ENCODE measurements at regions not wholly inside any gene's neighbourhood (a gene's known extent, or its start where the extent isn't known, plus 50 kb on each side); places are given as distances from the start of the nearest gene placed in this dataset.

- DNase-seq (ENCODE audit: low read depth), result peak; percentile 5
Measured at GRCh38 chr15:29556380-29556779, 265.9 kb downstream of the TJP1 start.

DNA sequence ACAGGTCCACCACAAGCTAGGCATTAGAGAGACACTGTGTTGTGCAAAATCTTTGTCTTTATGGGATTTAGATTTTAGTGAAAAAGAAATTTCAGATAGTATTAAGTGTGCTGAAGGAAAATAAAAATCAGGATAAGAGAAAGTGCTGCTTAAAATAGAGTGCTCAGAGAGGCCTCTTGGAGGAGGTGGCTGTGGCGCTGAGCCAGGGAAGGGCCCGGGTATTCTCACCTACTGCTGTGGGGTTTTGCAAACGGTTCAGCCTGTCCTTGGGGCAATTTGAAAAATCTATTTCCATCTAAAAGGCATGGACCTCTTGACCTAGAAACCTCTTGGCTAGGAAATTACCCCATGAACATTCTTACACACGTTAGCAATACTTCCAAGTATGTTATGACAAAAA lies 267.7 kb downstream of the TJP1 start:
- no peak for DNase-seq (ENCODE audit: low read depth)

DNA sequence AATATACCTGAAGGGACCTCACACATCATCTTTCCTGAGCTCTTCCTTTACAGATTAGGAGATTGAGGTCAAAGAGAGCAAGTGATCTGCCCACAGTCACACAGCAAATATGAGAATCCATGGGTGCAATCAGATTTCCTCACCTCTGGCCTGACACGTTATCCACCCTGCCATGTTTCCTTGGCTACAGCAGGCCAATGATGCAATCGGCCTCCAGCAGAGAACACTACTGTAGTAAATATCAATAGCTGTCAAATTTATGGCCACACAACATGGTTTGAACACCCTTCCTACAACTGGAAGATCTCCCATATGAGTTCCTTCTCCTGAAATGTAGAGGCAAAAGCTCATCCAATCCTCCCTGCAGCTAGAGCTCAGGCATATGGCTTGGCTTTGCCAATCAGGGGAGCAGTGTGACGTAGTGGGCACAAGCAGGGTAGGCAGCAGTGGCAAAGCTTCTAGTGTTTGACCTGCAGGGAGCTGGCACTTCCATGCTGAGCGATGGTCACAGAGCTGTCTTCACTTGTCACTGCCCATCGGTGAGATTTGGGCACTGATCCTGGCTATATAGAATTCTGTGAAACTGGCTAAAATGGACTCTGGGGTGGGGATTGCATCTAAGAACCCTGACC lies 271.3 kb downstream of the TJP1 start:
- DNase-seq (ENCODE audit: low read depth), result no peak

GRCh38 chr15:29548006-29548405 lies 274.3 kb downstream of the TJP1 start:
- DNase-seq (ENCODE audit: low read depth), result no peak

DNA sequence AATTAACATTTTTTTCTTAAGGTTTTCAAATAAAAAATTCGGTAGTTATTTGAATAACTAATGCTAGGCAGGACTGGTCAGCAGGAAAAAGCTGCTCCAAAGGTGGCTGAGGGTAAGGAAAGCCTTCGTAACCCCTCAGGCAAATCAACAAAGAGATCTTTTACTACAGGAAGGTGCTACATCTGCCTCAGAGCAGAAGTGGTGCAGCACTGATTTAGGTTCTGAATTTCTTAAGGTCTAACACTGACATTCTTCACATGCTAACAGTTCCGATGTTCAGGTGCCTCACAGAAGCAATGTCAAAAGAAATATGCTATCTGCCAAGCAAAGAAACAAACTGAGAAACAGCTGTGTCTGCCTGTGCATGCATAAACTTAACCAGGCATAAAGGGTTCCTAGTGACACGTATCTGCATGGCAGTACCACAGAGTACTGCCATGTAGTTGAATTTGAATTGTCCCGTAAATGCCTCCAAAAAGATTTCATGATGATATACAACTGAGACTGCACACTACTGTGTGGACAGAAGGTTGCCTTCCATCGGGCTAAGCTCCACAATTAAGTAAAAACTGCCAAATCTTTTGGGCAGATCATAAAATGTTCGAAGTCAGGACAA lies 275.0 kb upstream of the NSMCE3 start:
- DNase-seq (ENCODE audit: low read depth), result no peak

DNA sequence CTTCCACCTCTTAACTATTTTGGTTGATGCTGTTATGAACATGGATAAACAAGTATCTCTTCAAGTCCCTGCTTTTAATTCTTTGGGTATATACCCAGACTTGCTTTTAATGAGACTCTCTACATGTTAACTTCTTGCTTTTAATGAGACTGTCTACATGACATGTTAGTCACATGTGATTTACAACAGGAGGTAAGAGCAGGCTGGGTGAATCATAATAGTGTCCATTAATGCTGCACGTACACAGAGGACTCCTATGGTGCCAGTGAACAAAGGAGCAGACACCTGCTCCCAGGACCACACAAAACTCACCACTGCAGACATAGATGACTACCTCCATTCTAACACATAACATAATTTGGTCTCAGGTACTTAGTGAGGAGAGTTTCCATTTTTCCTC lies 273.4 kb upstream of the NSMCE3 start:
- DNase-seq (ENCODE audit: low read depth), result no peak

GRCh38 chr15:29541309-29541708 lies 271.7 kb upstream of the NSMCE3 start:
- DNase-seq (ENCODE audit: low read depth), result no peak

DNA sequence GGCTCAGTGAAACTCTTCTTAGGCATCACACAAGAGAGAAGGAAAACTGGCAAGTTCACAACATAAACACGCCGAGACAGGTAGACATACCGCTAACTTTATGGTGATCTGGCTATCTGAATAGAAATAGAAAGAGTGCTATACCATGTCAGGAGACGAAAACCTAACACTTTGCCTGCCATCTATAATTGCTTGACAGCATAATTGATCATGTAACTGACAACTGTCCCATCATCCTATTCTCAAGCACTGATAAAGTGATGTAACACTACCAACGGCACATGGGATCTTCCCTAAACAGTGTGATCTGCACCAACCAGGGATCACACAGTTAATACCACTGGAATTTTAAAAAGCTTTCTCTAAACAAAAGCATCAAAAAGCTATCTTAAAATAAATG lies 270.9 kb upstream of the NSMCE3 start:
- no peak for DNase-seq (ENCODE audit: low read depth)

- no peak for DNase-seq (ENCODE audit: low read depth)
Measured at GRCh38 chr15:29539736-29540135, 270.1 kb upstream of the NSMCE3 start.

- DNase-seq (ENCODE audit: low read depth), result peak; percentile 1
Measured at GRCh38 chr15:29538044-29538443, 268.4 kb upstream of the NSMCE3 start.

- DNase-seq (ENCODE audit: low read depth), result no peak
Measured at GRCh38 chr15:29535952-29536351, 266.3 kb upstream of the NSMCE3 start.

GRCh38 chr15:29534378-29534777 lies 264.8 kb upstream of the NSMCE3 start:
- DNase-seq (ENCODE audit: low read depth), result no peak

DNA sequence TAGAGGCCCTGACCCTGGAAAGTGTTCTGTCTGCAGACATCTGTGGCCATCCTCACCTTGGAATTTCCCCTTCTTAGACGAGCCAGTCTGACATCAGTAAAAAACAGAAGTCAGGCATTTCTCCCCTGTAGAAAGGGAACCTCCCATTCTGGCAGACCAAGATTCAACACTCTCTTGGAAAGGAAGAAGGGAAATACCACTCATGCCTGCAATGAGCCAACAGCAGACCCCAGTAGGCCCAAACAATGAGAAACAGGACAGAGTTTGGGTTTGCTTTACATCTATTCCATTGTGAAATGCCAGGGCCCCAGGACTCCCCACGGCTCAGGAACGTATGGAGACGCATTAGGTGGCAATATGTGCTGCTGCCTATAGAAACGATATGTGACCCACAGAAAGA lies 264.0 kb upstream of the NSMCE3 start:
- DNase-seq (ENCODE audit: low read depth), result no peak

GRCh38 chr15:29532296-29532695 lies 262.7 kb upstream of the NSMCE3 start:
- no peak for DNase-seq (ENCODE audit: low read depth)

DNA sequence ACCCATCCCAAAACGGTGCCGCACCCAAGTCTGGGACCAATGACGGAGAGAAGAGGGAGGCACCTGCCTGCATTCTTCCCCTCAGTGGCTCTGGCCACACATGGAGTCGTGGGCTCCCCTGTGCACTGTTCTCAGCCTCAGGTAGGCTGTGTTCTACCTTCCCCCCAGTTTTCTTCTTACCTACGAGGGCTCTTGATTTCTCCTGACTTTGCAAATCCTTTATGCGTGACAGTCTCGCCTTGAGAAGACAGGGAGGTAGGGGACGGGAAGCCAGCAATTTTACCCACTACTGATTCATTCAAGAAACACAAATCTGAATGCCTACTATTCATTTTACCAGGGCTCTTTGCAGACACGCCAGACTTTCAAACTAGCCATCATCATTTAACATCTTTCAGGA lies 261.3 kb upstream of the NSMCE3 start:
- DNase-seq (ENCODE audit: low read depth), result no peak

GRCh38 chr15:29529043-29529442 lies 259.4 kb upstream of the NSMCE3 start:
- DNase-seq (ENCODE audit: low read depth), result no peak

GRCh38 chr15:29528276-29528675 lies 258.7 kb upstream of the NSMCE3 start:
- DNase-seq (ENCODE audit: low read depth), result no peak

- no peak for DNase-seq (ENCODE audit: low read depth)
Measured at GRCh38 chr15:29526802-29527201, 257.2 kb upstream of the NSMCE3 start.

DNA sequence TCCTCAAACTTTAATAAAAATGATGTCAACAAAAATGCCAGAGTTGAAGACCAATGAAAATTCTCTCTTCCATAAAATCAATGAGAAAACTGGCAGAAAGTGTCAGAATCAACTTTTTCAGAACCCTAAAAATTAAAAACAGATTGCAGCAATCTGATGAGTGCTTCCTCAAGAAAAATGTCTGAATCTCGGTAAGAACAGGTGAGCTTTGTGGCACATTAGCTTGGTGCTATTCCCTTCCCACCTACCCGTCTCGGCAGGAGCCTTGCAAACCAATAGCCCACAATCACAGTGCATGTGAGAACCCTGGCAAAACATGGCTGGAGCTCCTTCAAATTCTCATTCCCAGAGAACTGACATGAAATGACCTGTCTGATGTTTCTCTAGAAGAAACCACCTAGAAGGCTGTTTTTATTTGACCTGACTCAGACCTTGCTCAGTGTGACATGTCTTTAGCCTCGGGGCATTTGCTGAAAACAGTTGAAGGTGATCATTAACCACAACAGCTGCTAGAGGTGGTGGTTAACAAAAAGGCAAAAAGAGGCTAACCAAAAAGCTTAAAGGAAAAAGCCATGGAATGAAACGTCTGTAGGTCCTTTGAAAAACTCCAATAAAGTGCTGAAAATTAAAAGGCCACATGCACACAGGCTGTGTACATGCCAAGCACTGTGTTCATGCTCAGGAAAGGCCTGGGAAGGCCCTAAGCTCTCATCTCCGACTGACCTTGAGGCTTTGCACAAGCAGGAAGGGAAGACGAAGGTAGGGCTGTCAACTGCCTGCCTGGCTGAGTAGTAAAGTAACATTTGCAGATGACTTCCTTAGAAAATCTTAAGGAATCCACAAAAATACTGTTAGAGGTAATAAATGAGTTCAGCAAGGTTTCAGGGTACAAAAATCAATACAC lies 253.0 kb upstream of the NSMCE3 start:
- DNase-seq (ENCODE audit: low read depth), result no peak

DNA sequence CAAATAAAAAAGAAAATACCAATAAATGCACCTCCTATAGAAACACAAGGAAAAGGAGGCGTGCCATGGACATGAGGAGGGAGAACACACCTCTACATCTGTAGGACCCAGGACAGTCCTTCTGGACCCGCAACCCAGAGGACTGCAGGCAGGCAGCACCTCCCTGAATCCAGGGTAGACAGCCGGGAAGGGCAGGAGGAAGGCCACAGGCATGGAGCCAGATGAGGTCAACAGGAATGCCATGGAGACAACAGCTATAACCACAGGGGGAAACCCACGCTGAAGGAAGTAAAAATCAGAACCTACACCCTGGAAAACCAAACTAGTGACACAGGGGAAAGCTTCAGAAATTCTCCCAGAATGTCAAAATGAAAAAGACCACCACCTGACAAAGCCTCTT lies 248.8 kb upstream of the NSMCE3 start:
- no peak for DNase-seq (ENCODE audit: low read depth)

- no peak for DNase-seq (ENCODE audit: low read depth)
Measured at GRCh38 chr15:29517829-29518228, 248.2 kb upstream of the NSMCE3 start.

- DNase-seq (ENCODE audit: low read depth), result no peak
Measured at GRCh38 chr15:29516929-29517328, 247.3 kb upstream of the NSMCE3 start.

Data from myocyte (in vitro differentiated cells).